NCI-H187 (cell line): ENCODE measurements at regions not wholly inside any gene's neighbourhood (a gene's known extent, or its start where the extent isn't known, plus 50 kb on each side); places are given as distances from the start of the nearest gene placed in this dataset.
"Not testable (repeated sequence)": the region's sequence is repeated elsewhere in the genome, so short reads cannot be mapped to it uniquely, and the experiment has no call there.

Experiments
- DNase-seq, 2 experiments: peaks; one replicate each; lab custom pipeline; 2025; lab: John Stamatoyannopoulos, UW

DNA sequence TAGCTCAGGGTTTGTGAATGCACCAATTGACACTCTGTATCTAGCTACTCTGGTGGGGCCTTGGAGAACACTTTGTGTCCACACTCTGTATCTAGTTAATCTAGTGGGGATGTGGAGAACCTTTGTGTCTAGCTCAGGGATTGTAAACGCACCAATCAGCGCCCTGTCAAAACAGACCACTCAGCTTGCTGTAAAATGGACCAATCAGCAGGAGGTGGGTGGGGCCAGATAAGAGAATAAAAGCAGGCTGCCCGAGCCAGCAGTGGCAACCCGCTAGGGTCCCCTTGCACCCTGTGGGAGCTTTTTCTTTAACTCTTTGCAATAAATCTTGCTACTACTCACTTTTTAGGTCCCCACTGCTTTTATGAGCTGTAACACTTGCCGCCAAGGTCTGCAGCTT lies 115.6 kb upstream of the MBNL1 start:
- not testable (repeated sequence) for DNase-seq

GRCh38 chr3:152155246-152156020 lies 113.3 kb upstream of the MBNL1 start:
- no peak for DNase-seq

GRCh38 chr3:152156880-152157279 lies 111.8 kb upstream of the MBNL1 start:
- DNase-seq: no peak

GRCh38 chr3:152157337-152157736 lies 111.4 kb upstream of the MBNL1 start:
- no peak for DNase-seq

DNA sequence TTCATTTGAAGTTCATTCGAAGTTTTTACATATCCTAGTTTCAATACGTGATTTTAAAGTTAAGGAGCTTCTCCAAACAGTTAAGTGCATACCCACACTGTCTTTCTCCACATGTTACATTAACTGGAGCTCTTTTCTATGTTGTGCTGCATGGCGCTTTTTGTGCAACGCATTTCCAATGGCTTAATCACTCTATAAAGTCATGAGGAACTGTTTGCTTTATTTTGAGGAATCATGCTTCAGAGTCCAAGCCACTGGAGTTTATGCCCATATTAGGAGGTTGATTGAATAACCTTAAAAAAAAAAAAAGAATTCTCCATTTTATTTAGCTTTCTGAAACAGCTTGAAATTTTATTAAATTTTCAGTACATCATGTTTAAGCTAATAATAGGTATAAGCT lies 109.4 kb upstream of the MBNL1 start:
- no peak for DNase-seq

DNA sequence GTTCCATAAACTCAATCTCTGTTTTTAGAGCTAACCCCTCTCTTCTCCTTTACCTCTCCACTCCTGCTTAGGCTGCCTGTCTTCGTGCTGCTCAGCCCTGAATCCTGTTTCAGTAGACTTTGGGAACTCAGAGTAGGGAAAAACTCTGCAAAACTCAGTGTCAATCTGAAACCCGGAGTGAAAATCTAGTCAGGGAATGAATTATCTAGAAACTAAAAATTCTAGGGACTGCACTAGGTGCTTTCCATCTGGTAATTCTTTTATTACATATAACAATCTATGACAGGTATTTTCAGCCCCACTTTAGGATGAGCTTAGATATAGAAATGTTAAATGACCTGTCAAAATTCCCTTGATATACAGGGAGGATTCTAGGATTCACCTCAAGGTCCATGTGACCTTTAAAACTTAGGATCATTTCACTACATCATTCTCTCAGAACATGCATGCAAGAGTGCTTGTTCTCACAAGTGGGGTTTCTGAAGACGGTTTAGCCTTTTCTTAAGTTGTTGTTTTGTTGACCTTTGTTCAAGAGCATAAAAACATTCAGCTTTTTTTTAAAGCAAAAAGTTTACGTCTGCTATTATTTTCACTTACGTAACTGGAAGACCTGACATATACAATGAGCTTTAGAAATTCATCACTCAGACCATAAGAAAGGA lies 108.2 kb upstream of the MBNL1 start:
- DNase-seq: no peak

DNA sequence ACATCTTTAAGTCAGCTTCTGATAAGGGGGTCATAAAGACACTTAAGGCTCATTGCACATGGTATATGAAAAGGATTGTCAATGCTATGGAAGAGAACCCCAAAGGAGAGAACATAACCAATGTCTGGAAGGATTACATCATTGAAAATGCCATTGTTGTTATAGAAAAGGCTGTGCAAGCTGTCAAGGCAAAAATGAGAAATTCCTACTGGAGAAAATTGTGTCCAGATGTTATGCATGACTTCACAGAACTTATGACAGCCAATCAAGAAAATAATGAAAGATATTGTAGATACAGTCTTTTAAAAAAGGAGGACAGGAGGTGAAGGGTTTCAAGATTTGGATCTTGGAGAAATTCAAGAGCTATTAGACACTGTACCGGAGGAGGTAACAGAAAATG lies 96.3 kb upstream of the MBNL1 start:
- DNase-seq: no peak

DNA sequence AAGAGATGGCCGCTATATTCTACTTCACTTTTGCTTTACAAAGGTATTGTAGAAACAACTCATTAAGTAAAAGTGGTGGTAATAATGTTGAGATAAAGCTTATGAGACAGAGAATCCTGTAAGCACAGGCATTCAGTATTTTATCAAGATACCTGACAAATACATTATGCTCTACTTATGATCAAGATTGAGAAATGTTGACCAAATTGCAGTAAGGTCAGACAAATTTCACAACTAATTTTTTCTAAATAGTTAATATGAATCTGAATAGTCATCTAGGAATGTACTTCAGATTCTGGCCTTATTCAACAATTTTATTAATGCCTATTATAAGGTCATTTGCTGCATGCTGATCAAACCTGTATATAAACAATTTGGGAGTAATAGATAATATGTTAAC lies 95.1 kb upstream of the MBNL1 start:
- no peak for DNase-seq

GRCh38 chr3:152174876-152175527 lies 93.7 kb upstream of the MBNL1 start:
- DNase-seq: no peak

DNA sequence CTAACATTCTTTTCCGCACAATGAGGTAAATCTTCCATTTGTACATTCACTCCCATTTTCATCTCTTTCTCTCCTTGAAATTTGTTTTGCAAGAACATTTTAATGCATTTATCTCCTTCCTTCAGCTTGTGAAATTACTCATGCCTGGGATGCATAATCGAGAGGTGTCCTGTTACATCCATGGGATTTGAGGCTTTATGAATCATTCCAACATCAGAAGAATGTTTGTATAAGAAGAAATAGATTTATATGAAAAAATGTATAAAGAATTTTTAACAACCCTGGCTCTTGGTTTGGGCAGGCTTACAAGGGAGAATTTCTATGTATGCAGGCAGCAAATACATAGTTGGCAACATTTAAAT lies 93.2 kb upstream of the MBNL1 start:
- no peak for DNase-seq

- DNase-seq: no peak
Observed at GRCh38 chr3:152176241-152176640, 92.5 kb upstream of the MBNL1 start.

DNA sequence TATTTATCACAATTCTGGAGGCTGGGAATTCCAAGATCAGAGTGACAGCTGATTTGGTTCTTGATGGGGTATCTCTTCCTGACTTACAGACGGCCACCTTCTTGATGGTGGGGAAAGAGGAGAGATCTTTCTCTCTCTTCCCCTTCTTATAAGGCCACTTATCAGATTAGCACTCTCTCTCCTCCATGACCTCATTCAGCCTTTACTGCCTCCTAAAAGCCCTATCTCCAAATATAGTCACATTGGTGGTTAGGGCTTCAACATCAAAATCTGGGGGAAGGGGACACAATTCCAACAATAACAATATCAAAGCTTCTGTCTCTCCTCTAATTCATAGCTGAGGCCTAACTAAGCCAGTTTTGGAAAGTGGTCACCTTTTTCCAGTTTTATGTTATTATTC lies 91.7 kb upstream of the MBNL1 start:
- DNase-seq: no peak

- no peak for DNase-seq
Observed at GRCh38 chr3:152177757-152178156, 91.0 kb upstream of the MBNL1 start.

- DNase-seq: no peak
Observed at GRCh38 chr3:152183473-152183872, 85.3 kb upstream of the MBNL1 start.

DNA sequence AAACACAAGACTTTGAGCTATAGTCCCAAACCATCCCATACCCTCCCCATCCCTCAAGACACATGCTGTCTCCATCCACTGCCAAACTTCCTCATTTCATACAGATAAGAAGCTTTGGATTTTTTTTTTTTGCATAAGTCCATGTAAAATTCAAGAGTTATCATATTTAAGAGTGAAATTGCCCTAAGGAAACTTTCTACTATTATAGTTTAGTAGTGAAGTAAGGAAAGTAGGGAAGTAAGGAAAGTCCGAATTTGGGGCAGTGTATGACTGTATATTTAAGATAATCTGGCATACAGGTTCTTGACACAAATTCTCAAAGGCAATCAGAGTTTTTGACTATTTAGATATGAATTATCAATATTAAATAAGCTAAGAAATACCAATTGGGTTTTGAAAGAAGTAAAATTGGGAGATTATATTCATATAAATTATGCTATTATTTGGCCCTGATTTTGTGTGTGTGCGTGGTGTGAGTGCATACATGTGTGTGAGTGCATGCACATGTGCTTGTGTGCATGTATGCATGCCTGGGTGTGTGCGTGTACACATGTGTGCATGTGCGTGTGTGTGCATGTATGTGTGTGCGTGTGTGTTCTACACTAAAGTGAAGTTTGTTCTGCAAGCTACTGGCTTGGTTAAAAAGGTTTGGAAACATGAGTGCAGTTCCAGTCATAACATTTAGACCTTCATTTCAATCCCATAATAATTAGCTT lies 83.6 kb upstream of the MBNL1 start:
- DNase-seq: no peak

DNA sequence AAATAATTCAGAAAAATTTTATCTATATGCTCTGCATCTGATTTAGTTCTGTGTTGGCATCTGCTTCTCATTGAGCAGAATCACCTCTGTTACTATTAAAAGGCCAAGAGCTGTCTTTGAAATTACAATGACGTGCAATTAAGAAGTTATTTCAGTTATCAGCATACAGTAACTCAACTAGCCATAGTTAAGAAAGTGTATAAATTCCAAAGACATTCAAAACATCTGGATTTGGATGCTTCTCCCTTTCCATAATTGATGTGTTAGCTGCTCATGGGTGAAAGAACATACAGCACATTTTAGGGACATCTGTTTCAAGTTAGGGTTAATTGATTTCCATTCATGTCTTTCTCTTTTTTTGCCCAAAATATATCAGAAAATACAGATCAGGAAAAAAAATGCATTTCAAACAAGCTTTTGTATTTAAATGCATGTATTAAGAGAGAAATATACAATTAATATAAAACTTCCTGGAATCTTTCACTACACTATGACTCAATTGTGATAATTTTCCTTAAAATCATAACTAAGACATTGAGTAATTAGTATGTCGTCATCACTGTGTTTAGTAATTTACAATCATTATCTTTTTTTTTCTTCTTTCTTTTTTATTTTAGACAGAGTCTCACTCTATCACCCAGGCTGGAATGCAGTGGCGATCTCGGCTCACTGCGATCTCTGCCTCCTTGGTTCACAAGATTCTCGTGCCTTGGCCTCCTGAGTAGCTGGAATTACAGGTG lies 82.7 kb upstream of the MBNL1 start:
- no peak for DNase-seq

DNA sequence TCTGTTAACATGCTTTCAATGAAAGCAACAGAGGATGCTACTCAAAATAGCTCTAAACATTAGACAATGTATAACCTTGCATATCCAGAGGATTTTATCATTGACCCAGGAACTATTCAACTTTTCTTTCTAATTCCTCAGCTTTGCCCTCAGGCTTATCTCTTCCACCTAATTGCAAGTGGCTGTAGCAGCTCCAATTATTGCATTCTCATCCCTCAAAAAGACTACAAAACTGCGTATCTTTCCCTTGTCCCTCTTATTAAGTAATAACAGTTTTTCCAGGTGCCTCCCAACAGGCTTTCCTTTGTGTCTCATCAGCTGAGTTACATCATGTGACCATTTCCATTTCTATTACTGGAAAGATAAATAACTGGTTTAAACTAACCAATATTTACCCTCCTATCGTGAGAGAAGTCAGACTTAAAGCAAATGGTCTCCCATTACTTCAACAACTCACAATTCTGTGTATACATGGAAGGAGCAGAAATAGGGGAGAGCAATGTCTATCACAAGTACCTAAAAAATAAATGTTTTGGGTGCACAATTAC lies 78.0 kb upstream of the MBNL1 start:
- DNase-seq: no peak

- no peak for DNase-seq
Observed at GRCh38 chr3:152192050-152192449, 76.7 kb upstream of the MBNL1 start.

DNA sequence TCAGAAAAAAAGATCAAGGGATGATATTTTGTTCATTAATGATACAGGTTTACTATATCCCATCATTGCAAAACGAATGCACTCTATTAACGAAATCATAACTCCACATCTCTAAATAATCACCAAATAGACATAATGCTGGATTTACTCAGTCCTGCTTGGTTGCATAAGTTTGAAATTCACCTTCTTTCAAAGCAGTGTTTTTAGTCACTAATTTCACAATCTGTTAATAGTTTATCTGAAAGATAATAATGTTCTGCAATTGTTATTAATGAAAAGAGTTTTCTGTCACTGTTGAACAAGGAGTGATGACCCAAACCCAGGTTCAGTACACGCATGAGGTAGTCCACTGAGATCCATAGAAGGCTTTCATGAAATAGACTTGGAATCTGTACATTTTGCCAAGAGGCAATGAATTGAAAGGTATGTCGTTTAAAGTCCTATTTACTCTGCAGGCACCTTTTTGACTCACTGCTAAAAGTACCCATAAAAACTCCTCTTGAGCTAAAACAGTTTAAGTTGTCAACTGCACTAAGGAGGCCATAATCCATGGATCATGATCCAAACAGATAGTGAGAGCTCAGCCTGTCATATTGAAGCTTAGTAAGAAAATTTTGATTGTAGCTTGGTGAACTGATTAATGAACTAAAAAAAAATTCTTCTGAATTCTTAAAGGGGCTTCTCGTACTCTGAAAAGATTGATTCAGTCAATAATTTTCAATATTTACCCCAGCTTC lies 75.6 kb upstream of the MBNL1 start:
- DNase-seq: no peak

DNA sequence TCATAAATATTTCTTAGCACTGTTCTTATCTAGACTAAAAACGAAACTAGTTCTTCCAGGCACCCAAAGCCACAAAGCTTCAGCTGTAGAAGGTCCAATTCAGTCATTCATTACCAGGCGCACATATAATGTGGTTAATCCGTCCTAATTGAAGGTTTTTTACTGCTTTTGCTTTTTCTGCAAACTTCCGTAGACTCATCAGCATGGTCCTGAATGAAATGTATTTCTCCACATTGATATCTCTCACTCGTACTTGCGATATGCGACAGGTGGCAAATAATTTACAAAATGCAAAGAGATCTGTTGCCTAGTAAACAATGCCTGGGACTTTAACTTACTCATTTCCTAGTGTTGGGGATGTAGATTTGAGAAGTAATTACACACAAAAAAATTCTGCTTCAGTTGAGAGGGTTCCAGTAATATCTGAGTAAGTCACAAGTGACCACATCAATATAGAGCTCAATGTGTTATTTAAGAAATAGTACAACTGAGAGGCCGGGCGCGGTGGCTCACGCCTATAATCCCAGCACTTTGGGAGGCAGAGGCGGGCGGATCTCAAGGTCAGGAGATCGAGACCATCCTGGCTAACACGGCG lies 75.0 kb upstream of the MBNL1 start:
- DNase-seq: no peak

GRCh38 chr3:152195206-152195605 lies 73.5 kb upstream of the MBNL1 start:
- no peak for DNase-seq
